Osteocyte (in vitro differentiated cells): ENCODE measurements at regions not wholly inside any gene's neighbourhood (a gene's known extent, or its start where the extent isn't known, plus 50 kb on each side); places are given as distances from the start of the nearest gene placed in this dataset.

Experiments used
- DNase-seq: peaks from one replicate; pipeline ENCODE4 v3.0.0; 2021; ENCODE audit warnings: mixed read lengths; ENCODE audit not compliant: unreplicated experiment; ENCODE audit errors: extremely low spot score
- H3K27ac Mint-ChIP-seq: one replicate; pipeline ENCODE4 v1.8.0; 2021; ENCODE audit warnings: mild to moderate bottlenecking, mixed read lengths; ENCODE audit not compliant: unreplicated experiment
- H3K27me3 Mint-ChIP-seq: one replicate; pipeline ENCODE4 v1.8.0; 2021; ENCODE audit warnings: mixed read lengths; ENCODE audit not compliant: unreplicated experiment
- H3K36me3 Mint-ChIP-seq: one replicate; pipeline ENCODE4 v1.8.0; 2021; ENCODE audit warnings: mixed read lengths; ENCODE audit not compliant: unreplicated experiment
- H3K4me1 Mint-ChIP-seq: one replicate; pipeline ENCODE4 v1.8.0; 2021; ENCODE audit warnings: mixed read lengths; ENCODE audit not compliant: unreplicated experiment
- H3K4me3 Mint-ChIP-seq: one replicate; pipeline ENCODE4 v1.8.0; 2021; ENCODE audit warnings: mild to moderate bottlenecking, moderate library complexity, mixed read lengths; ENCODE audit not compliant: unreplicated experiment
- H3K9me3 Mint-ChIP-seq: one replicate; pipeline ENCODE4 v1.8.0; 2021; ENCODE audit warnings: mixed read lengths; ENCODE audit not compliant: unreplicated experiment
- TF ChIP-seq, protein P1 (sequence below): fragments of 200-600 bp; sonication (generic); IDR thresholded peaks from 2 replicates; pipeline ENCODE4 v1.5.0; 2021; ENCODE audit warnings: antibody characterized with exemption, mild to moderate bottlenecking, moderate library complexity

DNA sequence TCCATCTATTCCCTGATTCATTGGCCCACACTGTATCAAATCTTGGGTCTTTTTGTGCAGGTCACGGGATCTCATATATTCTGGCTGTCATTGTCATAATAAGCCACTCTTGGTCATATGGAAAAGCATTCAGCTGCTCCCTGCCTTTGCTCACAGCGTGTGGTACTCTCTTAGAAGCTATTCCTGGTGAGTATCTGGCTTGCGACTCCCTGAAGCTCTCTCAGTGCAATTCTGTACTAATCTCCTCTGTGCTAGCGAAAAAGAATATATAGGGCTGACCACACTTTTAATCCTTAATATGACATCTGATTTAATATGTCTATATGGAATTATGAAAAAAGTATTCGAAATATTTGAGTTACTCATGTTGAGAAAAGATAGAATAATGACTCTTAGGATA, 440.8 kb upstream of the GBE1 start:
- H3K27ac Mint-ChIP-seq, result no peak overlapping the region
- H3K4me1 Mint-ChIP-seq, result peaks cover 4% of the 10 kb centered on the region
- DNase-seq, result no peak
- H3K4me3 Mint-ChIP-seq, result no peak overlapping the region
- no peaks in the 10 kb centered on the region for H3K36me3 Mint-ChIP-seq
- H3K9me3 Mint-ChIP-seq, result no peaks in the 10 kb centered on the region
- TF ChIP-seq, protein P1, sequence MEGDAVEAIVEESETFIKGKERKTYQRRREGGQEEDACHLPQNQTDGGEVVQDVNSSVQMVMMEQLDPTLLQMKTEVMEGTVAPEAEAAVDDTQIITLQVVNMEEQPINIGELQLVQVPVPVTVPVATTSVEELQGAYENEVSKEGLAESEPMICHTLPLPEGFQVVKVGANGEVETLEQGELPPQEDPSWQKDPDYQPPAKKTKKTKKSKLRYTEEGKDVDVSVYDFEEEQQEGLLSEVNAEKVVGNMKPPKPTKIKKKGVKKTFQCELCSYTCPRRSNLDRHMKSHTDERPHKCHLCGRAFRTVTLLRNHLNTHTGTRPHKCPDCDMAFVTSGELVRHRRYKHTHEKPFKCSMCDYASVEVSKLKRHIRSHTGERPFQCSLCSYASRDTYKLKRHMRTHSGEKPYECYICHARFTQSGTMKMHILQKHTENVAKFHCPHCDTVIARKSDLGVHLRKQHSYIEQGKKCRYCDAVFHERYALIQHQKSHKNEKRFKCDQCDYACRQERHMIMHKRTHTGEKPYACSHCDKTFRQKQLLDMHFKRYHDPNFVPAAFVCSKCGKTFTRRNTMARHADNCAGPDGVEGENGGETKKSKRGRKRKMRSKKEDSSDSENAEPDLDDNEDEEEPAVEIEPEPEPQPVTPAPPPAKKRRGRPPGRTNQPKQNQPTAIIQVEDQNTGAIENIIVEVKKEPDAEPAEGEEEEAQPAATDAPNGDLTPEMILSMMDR, result no peak
- no peaks in the 10 kb centered on the region for H3K27me3 Mint-ChIP-seq

DNA sequence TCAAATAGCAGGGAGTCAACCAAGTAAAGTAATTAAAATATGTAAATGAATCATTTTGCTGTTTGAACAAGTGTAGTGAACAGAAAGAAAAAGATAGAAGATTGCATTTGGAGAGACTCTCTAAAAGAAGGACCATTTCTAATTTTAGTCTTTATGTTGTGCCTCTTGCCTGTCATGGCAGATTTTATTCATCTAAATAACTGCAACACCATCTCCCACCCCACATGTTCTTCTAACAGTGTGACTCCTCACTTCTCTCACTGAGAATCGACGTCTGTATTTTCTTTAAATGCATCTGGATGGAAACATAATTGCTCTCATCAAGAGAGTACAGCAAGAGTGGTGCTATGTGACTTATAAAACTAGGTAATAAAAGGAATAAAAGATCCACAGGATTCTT, 439.9 kb upstream of the GBE1 start:
- Mint-ChIP-seq H3K4me1 (peaks cover 4% of the 10 kb centered on the region), H3K9me3 (no peaks in the 10 kb centered on the region), H3K36me3 (no peaks in the 10 kb centered on the region), H3K27ac (no peak overlapping the region), H3K4me3 (no peak overlapping the region), H3K27me3 (no peaks in the 10 kb centered on the region)
- TF ChIP-seq, protein P1, result no peak
- DNase-seq, result no peak

DNA sequence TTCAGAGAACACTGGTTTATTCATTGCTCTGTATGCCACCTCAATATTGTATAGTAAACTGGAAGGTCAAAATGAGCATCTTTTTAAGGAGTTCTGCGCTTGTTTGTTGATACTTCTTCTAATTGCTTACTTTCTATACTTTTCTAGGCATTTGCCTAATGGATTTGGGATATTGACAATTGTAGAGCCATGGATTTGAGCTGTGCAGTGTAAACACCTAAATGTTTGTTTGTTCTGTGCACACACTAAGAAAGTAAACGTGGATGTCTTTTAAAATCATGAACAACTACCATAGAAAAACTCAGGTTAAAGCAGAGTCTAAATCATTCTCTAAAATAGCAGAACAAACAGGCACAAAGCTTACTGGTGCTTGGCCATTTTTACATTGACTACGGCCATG, 436.6 kb upstream of the GBE1 start:
- H3K36me3 Mint-ChIP-seq, result no peaks in the 10 kb centered on the region
- no peaks in the 10 kb centered on the region for H3K9me3 Mint-ChIP-seq
- peaks cover 4% of the 10 kb centered on the region for H3K4me1 Mint-ChIP-seq

DNA sequence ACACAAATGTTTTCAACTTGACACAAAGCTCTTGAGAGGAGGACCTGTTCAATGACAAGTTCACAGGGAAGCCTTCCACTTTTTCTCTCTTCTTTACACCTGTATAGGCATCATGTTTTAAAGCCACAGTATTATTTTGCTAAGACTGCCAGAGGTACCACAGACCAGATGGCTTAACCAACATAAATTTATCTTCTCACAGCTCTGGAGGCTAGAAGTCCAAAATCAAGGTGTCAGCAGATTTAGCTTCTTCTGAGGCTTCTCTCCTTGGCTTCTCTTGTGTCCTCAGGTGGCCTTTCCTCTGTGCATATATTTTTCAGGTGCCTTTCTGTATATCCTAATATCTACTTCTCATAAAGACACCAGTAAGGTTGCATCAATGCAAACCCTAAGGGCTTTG, 435.2 kb upstream of the GBE1 start:
- Mint-ChIP-seq H3K4me3 (no peak overlapping the region), H3K36me3 (no peaks in the 10 kb centered on the region), H3K9me3 (no peaks in the 10 kb centered on the region), H3K27me3 (no peaks in the 10 kb centered on the region), H3K27ac (no peak overlapping the region), H3K4me1 (no peaks in the 10 kb centered on the region)
- no peak for DNase-seq
- TF ChIP-seq, protein P1, result no peak

More for the DNA sequence above, 436.6 kb upstream of the GBE1 start:
- TF ChIP-seq, protein P1, result no peak
- Mint-ChIP-seq H3K4me3 (no peak overlapping the region), H3K27me3 (no peaks in the 10 kb centered on the region), H3K27ac (no peak overlapping the region)
- DNase-seq, result no peak

DNA sequence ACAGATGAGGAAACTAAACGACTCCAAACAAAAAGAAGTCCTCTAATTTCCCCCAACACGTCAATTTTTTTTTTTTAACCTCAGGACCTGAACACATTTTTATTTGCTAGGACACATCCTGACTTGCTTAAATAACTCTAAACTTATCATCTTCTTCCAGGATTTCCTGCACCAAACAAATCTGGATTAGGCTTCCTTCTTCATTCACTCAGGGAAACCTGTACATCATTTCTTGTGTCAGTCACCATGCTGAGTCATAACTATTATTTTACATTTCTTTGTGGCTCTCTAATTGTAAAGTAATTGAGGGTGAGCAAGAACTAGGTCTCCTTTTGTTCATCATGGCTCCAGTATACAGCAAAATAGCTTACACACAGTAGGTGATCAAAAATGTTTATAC, 433.4 kb upstream of the GBE1 start:
- Mint-ChIP-seq H3K4me3 (no peak overlapping the region), H3K9me3 (no peaks in the 10 kb centered on the region), H3K36me3 (no peaks in the 10 kb centered on the region), H3K27ac (no peak overlapping the region), H3K27me3 (no peaks in the 10 kb centered on the region), H3K4me1 (no peaks in the 10 kb centered on the region)
- no peak for DNase-seq
- TF ChIP-seq, protein P1, result no peak
